Peyer's patch (tissue), 4 donors: ENCODE measurements at regions not wholly inside any gene's neighbourhood (a gene's known extent, or its start where the extent isn't known, plus 50 kb on each side); places are given as distances from the start of the nearest gene placed in this dataset.

Experiments
- DNase-seq, 3 donors: peaks; one replicate each; pipeline ENCODE4 v3.0.0-alpha.2; 2017 to 2019
- H3K27ac ChIP-seq, 4 donors: fragments of 200-600 bp; sonication (generic); one replicate each; pipeline ENCODE4 v1.5.1; 2016 to 2019
- H3K27me3 ChIP-seq, 2 donors: fragments of 200-600 bp; sonication (generic); one replicate each; pipeline ENCODE4 v1.5.1; 2019
- H3K36me3 ChIP-seq, 3 donors: fragments of 200-600 bp; sonication (generic); one replicate each; pipeline ENCODE4 v1.5.1; 2016 to 2019
- H3K4me1 ChIP-seq, 4 donors: fragments of 200-600 bp; sonication (generic); one replicate each; pipeline ENCODE4 v1.5.1; 2016 to 2019
- H3K4me3 ChIP-seq, 4 donors: fragments of 200-600 bp; sonication (generic); 1 replicate in 3 of 4; 2 replicates in 1 of 4; pipeline ENCODE4 v1.5.1; 2016 to 2019; ENCODE audit warnings: mild to moderate bottlenecking in 1 of 4
- H3K9me3 ChIP-seq, 4 donors: fragments of 200-600 bp; sonication (generic); one replicate each; pipeline ENCODE4 v1.5.1; 2016 to 2019; ENCODE audit warnings: mild to moderate bottlenecking in 1 of 4
- CTCF ChIP-seq, 6 experiments: fragments of 450-650 bp in 4 of 6; fragments of 200-600 bp in 2 of 6; sonication (generic) in 1 of 6; IDR thresholded peaks; one replicate each; pipeline ENCODE4 v1.5.1; 2017 to 2019; ENCODE audit warnings: antibody characterized with exemption in 6 of 6, mild to moderate bottlenecking in 3 of 6, moderate library complexity in 1 of 6
- POLR2A ChIP-seq, 2 donors: fragments of 450-650 bp; IDR thresholded peaks; one replicate each; pipeline ENCODE4 v1.5.1; 2017; ENCODE audit warnings: antibody characterized with exemption in 2 of 2, mild to moderate bottlenecking in 2 of 2, moderate library complexity in 2 of 2

- Histone ChIP-seq H3K4me3 (no peak overlapping the region), H3K27me3 (no peaks in the 10 kb centered on the region), H3K27ac (no peak overlapping the region), H3K36me3 (no peaks in the 10 kb centered on the region), H3K4me1 (no peaks in the 10 kb centered on the region), H3K9me3 (no peaks in the 10 kb centered on the region)
- TF ChIP-seq CTCF (IDR thresholded peaks at IDR 0.05) (no peak), POLR2A (IDR thresholded peaks at IDR 0.05) (no peak)
- no peak for DNase-seq
Measured at GRCh38 chr19:32038961-32039360, 306.4 kb upstream of the ZNF507 start.

- H3K27ac ChIP-seq = no peak overlapping the region
- no peak for DNase-seq
- H3K9me3 ChIP-seq = no peaks in the 10 kb centered on the region
- no peaks in the 10 kb centered on the region for H3K4me1 ChIP-seq
- H3K4me3 ChIP-seq = no peak overlapping the region
- no peaks in the 10 kb centered on the region for H3K27me3 ChIP-seq
- TF ChIP-seq POLR2A (IDR thresholded peaks at IDR 0.05) = no peak
- no peak for TF ChIP-seq CTCF (IDR thresholded peaks at IDR 0.05)
- no peaks in the 10 kb centered on the region for H3K36me3 ChIP-seq
Measured at GRCh38 chr19:32039440-32039839, 306.0 kb upstream of the ZNF507 start.

- H3K27me3 ChIP-seq = no peaks in the 10 kb centered on the region
- no peak for DNase-seq
- no peaks in the 10 kb centered on the region for H3K36me3 ChIP-seq
- H3K4me1 ChIP-seq = no peaks in the 10 kb centered on the region
- no peak overlapping the region for H3K27ac ChIP-seq
- no peak overlapping the region for H3K4me3 ChIP-seq
- TF ChIP-seq POLR2A (IDR thresholded peaks at IDR 0.05) = no peak
- H3K9me3 ChIP-seq = no peaks in the 10 kb centered on the region
Measured at GRCh38 chr19:32040236-32040635, 305.2 kb upstream of the ZNF507 start.

- H3K9me3 ChIP-seq = no peaks in the 10 kb centered on the region
- TF ChIP-seq POLR2A (IDR thresholded peaks at IDR 0.05) (no peak), CTCF (IDR thresholded peaks at IDR 0.05) (peak in 5 of 6 experiments; percentile 6 to 57 (median 53))
- DNase-seq = peak in 1 of 3 donors; percentile 64
- H3K36me3 ChIP-seq = no peaks in the 10 kb centered on the region
- peak overlapping the region in 2 of 4 donors; percentile 6 to 13 for H3K4me3 ChIP-seq
- no peaks in the 10 kb centered on the region for H3K27me3 ChIP-seq
- no peaks in the 10 kb centered on the region for H3K4me1 ChIP-seq
- H3K27ac ChIP-seq = no peak overlapping the region
Measured at GRCh38 chr19:32041681-32042292, 303.6 kb upstream of the ZNF507 start.

GRCh38 chr19:32047788-32048187, 297.6 kb upstream of the ZNF507 start:
- no peaks in the 10 kb centered on the region for H3K36me3 ChIP-seq
- no peak overlapping the region for H3K27ac ChIP-seq
- no peaks in the 10 kb centered on the region for H3K9me3 ChIP-seq
- no peaks in the 10 kb centered on the region for H3K27me3 ChIP-seq
- no peaks in the 10 kb centered on the region for H3K4me1 ChIP-seq
- H3K4me3 ChIP-seq = no peak overlapping the region
- TF ChIP-seq CTCF (IDR thresholded peaks at IDR 0.05) = no peak
- no peak for TF ChIP-seq POLR2A (IDR thresholded peaks at IDR 0.05)
- DNase-seq = no peak

GRCh38 chr19:32053376-32053775, 292.0 kb upstream of the ZNF507 start:
- Histone ChIP-seq H3K9me3 (no peaks in the 10 kb centered on the region), H3K36me3 (no peaks in the 10 kb centered on the region), H3K4me1 (no peaks in the 10 kb centered on the region), H3K27ac (no peak overlapping the region), H3K27me3 (no peaks in the 10 kb centered on the region), H3K4me3 (no peak overlapping the region)
- TF ChIP-seq CTCF (IDR thresholded peaks at IDR 0.05) (no peak), POLR2A (IDR thresholded peaks at IDR 0.05) (no peak)
- DNase-seq = no peak
